IMR-90 (cell line): ENCODE measurements at regions not wholly inside any gene's neighbourhood (a gene's known extent, or its start where the extent isn't known, plus 50 kb on each side); places are given as distances from the start of the nearest gene placed in this dataset.

ENCODE experiments used
- ATAC-seq: fragments of 200-7000 bp; cut with Tn5 transposase; 2 replicates; pipeline ENCODE4 v1.9.1; 2020; ENCODE audit warnings: low read depth, mild to moderate bottlenecking, moderate library complexity
- BruUV-seq: library from RNA; stranded (reverse); fragments of 400-500 nt; replicated peaks from 2 replicates; lab custom pipeline; 2021; lab: Mats Ljungman, UMichigan
- CTCF ChIA-PET: fragments of 300-600 bp; formaldehyde crosslinking; extraction: SDS; loops from one replicate; lab custom pipeline; 2021; ENCODE audit warnings: antibody characterized with exemption; lab: Yijun Ruan, JAX
- POLR2A ChIA-PET: fragments of 300-600 bp; sonication (Branson Sonifier 250); formaldehyde crosslinking; loops from one replicate; lab custom pipeline; 2022; ENCODE audit warnings: antibody characterized with exemption; ENCODE audit not compliant: unreplicated experiment; lab: Charles Lee
- DNase-seq: peaks from one replicate; pipeline ENCODE4 v3.0.0; 2013
- H2AFZ ChIP-seq: replicated peaks from 2 replicates; pipeline ENCODE3; 2013; ENCODE audit warnings: low read length, mild to moderate bottlenecking; ENCODE audit not compliant: poor library complexity
- H2AK5ac ChIP-seq: 2 replicates; pipeline ENCODE4 v1.6.1; 2013; ENCODE audit warnings: low read depth, low read length, inconsistent platforms
- H2AK9ac ChIP-seq: replicated peaks from 2 replicates; pipeline ENCODE3; 2013; ENCODE audit warnings: mild to moderate bottlenecking, low read depth, low read length, moderate library complexity; ENCODE audit not compliant: poor library complexity
- H2BK120ac ChIP-seq: 2 replicates; pipeline ENCODE4 v1.6.1; 2013; ENCODE audit warnings: low read depth, low read length, inconsistent platforms
- H2BK15ac ChIP-seq: 3 replicates; pipeline ENCODE4 v1.6.1; 2013; ENCODE audit warnings: low read depth, low read length, inconsistent platforms
- H2BK20ac ChIP-seq: 2 replicates; pipeline ENCODE4 v1.6.1; 2013; ENCODE audit warnings: low read depth, mild to moderate bottlenecking, inconsistent platforms, low read length, moderate library complexity
- H2BK5ac ChIP-seq: 2 replicates; pipeline ENCODE4 v1.6.1; 2013; ENCODE audit warnings: mild to moderate bottlenecking, low read depth, low read length, inconsistent platforms; ENCODE audit not compliant: poor library complexity, severe bottlenecking
- H3K14ac ChIP-seq: replicated peaks from 2 replicates; pipeline ENCODE4 v1.6.1; 2013; ENCODE audit warnings: low read depth, low read length, inconsistent platforms
- H3K18ac ChIP-seq: 2 replicates; pipeline ENCODE4 v1.6.1; 2013; ENCODE audit warnings: low read depth, low read length, control low read depth
- H3K23ac ChIP-seq: 2 replicates; pipeline ENCODE4 v1.6.1; 2013; ENCODE audit warnings: low read depth, low read length, inconsistent platforms
- H3K27ac ChIP-seq: 2 replicates; pipeline ENCODE4 v1.5.1; 2013; ENCODE audit warnings: mild to moderate bottlenecking, control low read depth, low read length; ENCODE audit not compliant: insufficient read depth
- H3K27me3 ChIP-seq: 2 replicates; pipeline ENCODE4 v1.6.1; 2013; ENCODE audit warnings: low read length; ENCODE audit not compliant: control insufficient read depth, insufficient read depth
- H3K36me3 ChIP-seq: 2 replicates; pipeline ENCODE4 v1.6.1; 2013; ENCODE audit warnings: low read length, mixed read lengths; ENCODE audit not compliant: control insufficient read depth, insufficient read depth
- H3K4ac ChIP-seq: 2 replicates; pipeline ENCODE4 v1.6.1; 2013; ENCODE audit warnings: low read depth, low read length, inconsistent platforms
- H3K4me1 ChIP-seq: 2 replicates; pipeline ENCODE4 v1.6.1; 2013; ENCODE audit warnings: low read length, mixed read lengths; ENCODE audit not compliant: control insufficient read depth, insufficient read depth
- H3K4me2 ChIP-seq: 2 replicates; pipeline ENCODE4 v1.6.1; 2013; ENCODE audit warnings: low read depth, mild to moderate bottlenecking, control low read depth, low read length, moderate library complexity
- H3K4me3 ChIP-seq: 2 replicates; pipeline ENCODE4 v1.5.1; 2013; ENCODE audit warnings: low read depth, mild to moderate bottlenecking, control low read depth, low read length, moderate library complexity; ENCODE audit not compliant: insufficient read depth
- H3K56ac ChIP-seq: 2 replicates; pipeline ENCODE4 v1.6.1; 2013; ENCODE audit warnings: low read length, inconsistent platforms; ENCODE audit not compliant: insufficient read depth; ENCODE audit errors: extremely low read depth
- H3K79me1 ChIP-seq, 2 experiments: 2 replicates each; pipeline ENCODE4 v1.6.1; 2013; ENCODE audit warnings: low read length in 2 of 2, inconsistent platforms in 1 of 2, low read depth in 1 of 2
- H3K9ac ChIP-seq: 2 replicates; pipeline ENCODE4 v1.6.1; 2013; ENCODE audit warnings: low read depth, low read length, control low read depth
- H3K9me1 ChIP-seq: 2 replicates; pipeline ENCODE4 v1.6.1; 2013; ENCODE audit warnings: low read length, inconsistent platforms; ENCODE audit not compliant: insufficient read depth
- H3K9me3 ChIP-seq: 2 replicates; pipeline ENCODE4 v1.6.1; 2013; ENCODE audit warnings: low read length; ENCODE audit not compliant: control insufficient read depth, insufficient read depth
- H4K20me1 ChIP-seq: 2 replicates; pipeline ENCODE4 v1.6.1; 2013; ENCODE audit warnings: low read length, inconsistent platforms; ENCODE audit not compliant: insufficient read depth
- H4K5ac ChIP-seq: 2 replicates; pipeline ENCODE4 v1.6.1; 2013; ENCODE audit warnings: mild to moderate bottlenecking, low read depth, low read length, control low read depth
- H4K8ac ChIP-seq, 2 experiments: 2 replicates each; pipeline ENCODE4 v1.6.1; 2013; ENCODE audit warnings: low read depth in 2 of 2, low read length in 2 of 2, control low read depth in 1 of 2, inconsistent platforms in 1 of 2
- H4K91ac ChIP-seq: 2 replicates; pipeline ENCODE4 v1.6.1; 2013; ENCODE audit warnings: low read depth, low read length, inconsistent platforms; ENCODE audit not compliant: insufficient read depth
- BHLHE40 ChIP-seq: fragments of 150-350 bp; IDR thresholded peaks from 2 replicates; pipeline ENCODE4 v1.6.1; 2016; ENCODE audit warnings: mild to moderate bottlenecking, low read depth, low read length
- CHD1 ChIP-seq: IDR thresholded peaks from 2 replicates; pipeline ENCODE4 v1.6.1; 2012; ENCODE audit warnings: low read depth, low read length, improper control_type of control experiment
- FOS ChIP-seq: fragments of 150-350 bp; IDR thresholded peaks from 2 replicates; pipeline ENCODE4 v1.6.1; 2016; ENCODE audit warnings: low read depth, low read length
- MAFK ChIP-seq: IDR thresholded peaks from 2 replicates; pipeline ENCODE4 v1.6.1; 2012; ENCODE audit warnings: low read depth, low read length, improper control_type of control experiment
- MAZ ChIP-seq: IDR thresholded peaks from 2 replicates; pipeline ENCODE4 v1.6.1; 2012; ENCODE audit warnings: low read depth, mild to moderate bottlenecking, low read length, improper control_type of control experiment, moderate library complexity, borderline replicate concordance
- MXI1 ChIP-seq: IDR thresholded peaks from 2 replicates; pipeline ENCODE4 v1.6.1; 2012; ENCODE audit warnings: low read depth, mild to moderate bottlenecking, low read length, moderate library complexity, borderline replicate concordance
- POLR2A ChIP-seq: IDR thresholded peaks from 2 replicates; pipeline ENCODE4 v1.6.1; 2012; ENCODE audit warnings: mild to moderate bottlenecking, low read depth, low read length
- RFX5 ChIP-seq: IDR thresholded peaks from 2 replicates; pipeline ENCODE4 v1.8.0; 2012; ENCODE audit warnings: low read depth, mild to moderate bottlenecking, low read length, moderate library complexity
- SMC3 ChIP-seq: fragments of 150-350 bp; IDR thresholded peaks from 2 replicates; pipeline ENCODE4 v1.6.1; 2016; ENCODE audit warnings: low read depth, mild to moderate bottlenecking, antibody characterized with exemption, low read length, moderate library complexity
- USF2 ChIP-seq: fragments of 150-350 bp; IDR thresholded peaks from 2 replicates; pipeline ENCODE4 v1.6.1; 2017; ENCODE audit warnings: mild to moderate bottlenecking, antibody characterized with exemption, low read length, low read depth
- WGBS, 2 experiments: methylation state at CpG; one replicate each; pipeline versions ENCODE4 v1.1.5 to v1.1.7; 2013; ENCODE audit warnings: missing lambda C conversion rate in 2 of 2; ENCODE audit not compliant: insufficient read length in 1 of 2; ENCODE audit errors: extremely low coverage in 2 of 2; 5-methylcytosine and 5-hydroxymethylcytosine counted together
- dilution Hi-C: fragments of 300-500 bp; cut with HindIII; formaldehyde crosslinking; loops from one replicate; pipeline ENCODE4 v1.14.3; 2018; ENCODE audit warnings: low sequenced_read_pairs; ENCODE audit not compliant: unreplicated experiment
- in situ Hi-C: fragments of 300-500 bp; cut with MboI; formaldehyde crosslinking; loops from 3 replicates; pipeline ENCODE4 v1.14.3; 2019; ENCODE audit warnings: low sequenced_read_pairs, inconsistent platforms, mixed read lengths
- intact Hi-C: fragments of 100-400 bp; cut with micrococcal nuclease; formaldehyde crosslinking; loops from 2 replicates; pipeline ENCODE4 v1.10.0; 2022
- TF ChIP-seq, protein P1 (sequence below): fragments of 150-350 bp; IDR thresholded peaks from 2 replicates; pipeline ENCODE4 v1.6.1; 2016; ENCODE audit warnings: low read depth, mild to moderate bottlenecking, low read length, moderate library complexity, borderline replicate concordance

- H3K56ac ChIP-seq = no peak overlapping the region
- no peak overlapping the region for H2BK20ac ChIP-seq
- H2BK120ac ChIP-seq = no peak overlapping the region
- in situ Hi-C loops (no loop called here), intact Hi-C loops (no loop called here), dilution Hi-C loops (no loop called here)
- no peak overlapping the region for H4K8ac ChIP-seq
- ChIA-PET POLR2A (no interaction called here), CTCF (no interaction called here)
- no peak overlapping the region for H2BK5ac ChIP-seq
- no peak overlapping the region for H3K23ac ChIP-seq
- H3K4me2 ChIP-seq = no peak overlapping the region
- no peak overlapping the region for H3K14ac ChIP-seq
- H2BK15ac ChIP-seq = no peak overlapping the region
- BruUV-seq = no TSS peak
- no peak overlapping the region for H3K4me3 ChIP-seq
- H3K79me1 ChIP-seq = no peaks in the 10 kb centered on the region
- no peaks in the 10 kb centered on the region for H3K4me1 ChIP-seq
- H2AK9ac ChIP-seq = no peak overlapping the region
- no peaks in the 10 kb centered on the region; the same call in 1 of the 2 replicates for H3K36me3 ChIP-seq
- peaks cover 4% of the 10 kb centered on the region; the same call in 1 of the 2 replicates for H4K20me1 ChIP-seq
- H3K9me1 ChIP-seq = no peaks in the 10 kb centered on the region
- no peaks in the 10 kb centered on the region for H3K9me3 ChIP-seq
- TF ChIP-seq MXI1 (no peak), MAFK (no peak), FOS (no peak), SMC3 (no peak), BHLHE40 (no peak), RFX5 (no peak), POLR2A (no peak), USF2 (no peak), MAZ (no peak), CHD1 (no peak)
- TF ChIP-seq, protein P1, sequence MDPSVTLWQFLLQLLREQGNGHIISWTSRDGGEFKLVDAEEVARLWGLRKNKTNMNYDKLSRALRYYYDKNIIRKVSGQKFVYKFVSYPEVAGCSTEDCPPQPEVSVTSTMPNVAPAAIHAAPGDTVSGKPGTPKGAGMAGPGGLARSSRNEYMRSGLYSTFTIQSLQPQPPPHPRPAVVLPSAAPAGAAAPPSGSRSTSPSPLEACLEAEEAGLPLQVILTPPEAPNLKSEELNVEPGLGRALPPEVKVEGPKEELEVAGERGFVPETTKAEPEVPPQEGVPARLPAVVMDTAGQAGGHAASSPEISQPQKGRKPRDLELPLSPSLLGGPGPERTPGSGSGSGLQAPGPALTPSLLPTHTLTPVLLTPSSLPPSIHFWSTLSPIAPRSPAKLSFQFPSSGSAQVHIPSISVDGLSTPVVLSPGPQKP = no peak
- WGBS, 2 experiments = no CpG with 5 or more reads among the region's 19 CpGs
- H3K27ac ChIP-seq = no peak overlapping the region
- H3K18ac ChIP-seq = no peak overlapping the region
- ATAC-seq (no peak), DNase-seq (no peak)
- no peak overlapping the region for H3K9ac ChIP-seq
- no peak overlapping the region for H4K91ac ChIP-seq
- no peak overlapping the region for H2AFZ ChIP-seq
- no peak overlapping the region for H2AK5ac ChIP-seq
- no peak overlapping the region for H4K5ac ChIP-seq
- H3K4ac ChIP-seq = no peak overlapping the region
- H3K27me3 ChIP-seq = no peaks in the 10 kb centered on the region; the same call in 1 of the 2 replicates
Measured at GRCh38 chr11:70671083-70671482, 272.8 kb downstream of the CTTN start.
